OCI-LY7 (cell line): ENCODE measurements at regions not wholly inside any gene's neighbourhood (a gene's known extent, or its start where the extent isn't known, plus 50 kb on each side); places are given as distances from the start of the nearest gene placed in this dataset.

ENCODE experiments used
- BruUV-seq: library from RNA; stranded (reverse); fragments of 400-500 nt; replicated peaks from 2 replicates; lab custom pipeline; 2021; lab: Mats Ljungman, UMichigan
- CTCF ChIA-PET: fragments of 300-600 bp; sonication (Branson Sonifier 250); formaldehyde crosslinking; loops from one replicate; lab custom pipeline; 2022; ENCODE audit warnings: antibody characterized with exemption; ENCODE audit not compliant: unreplicated experiment; lab: Charles Lee
- POLR2A ChIA-PET: fragments of 300-600 bp; sonication (Branson Sonifier 250); formaldehyde crosslinking; loops from one replicate; lab custom pipeline; 2022; ENCODE audit warnings: antibody characterized with exemption; lab: Charles Lee
- DNase-seq: peaks from one replicate; pipeline ENCODE4 v3.0.0-alpha.2; 2015; ENCODE audit warnings: low spot score
- H2AFZ ChIP-seq: fragments of 200-600 bp; sonication (generic), shearing (Covaris generic); 2 replicates; pipeline ENCODE4 v1.6.1; 2014; ENCODE audit warnings: mild to moderate bottlenecking, antibody characterized with exemption, low read length, moderate library complexity
- H3K27ac ChIP-seq: fragments of 200-600 bp; sonication (generic); 2 replicates; pipeline ENCODE4 v1.5.1; 2014; ENCODE audit warnings: mixed run types, low read depth, mild to moderate bottlenecking, moderate library complexity, low read length, inconsistent platforms; ENCODE audit not compliant: poor library complexity, severe bottlenecking
- H3K36me3 ChIP-seq: fragments of 200-600 bp; sonication (generic); 2 replicates; pipeline ENCODE4 v1.6.1; 2014; ENCODE audit warnings: mild to moderate bottlenecking, antibody characterized with exemption, low read length, moderate library complexity, mixed read lengths; ENCODE audit not compliant: insufficient read depth
- H3K4me1 ChIP-seq: fragments of 200-600 bp; sonication (generic); 2 replicates; pipeline ENCODE4 v1.5.1; 2014; ENCODE audit warnings: mild to moderate bottlenecking, low read length; ENCODE audit not compliant: insufficient read depth, poor library complexity, severe bottlenecking
- H3K4me2 ChIP-seq: fragments of 200-600 bp; sonication (generic); 2 replicates; pipeline ENCODE4 v1.6.1; 2014; ENCODE audit warnings: mild to moderate bottlenecking, low read length
- H3K4me3 ChIP-seq: fragments of 200-600 bp; sonication (generic); 2 replicates; pipeline ENCODE4 v1.5.1; 2014; ENCODE audit warnings: mild to moderate bottlenecking, low read depth, low read length; ENCODE audit not compliant: poor library complexity, severe bottlenecking
- H3K79me2 ChIP-seq: fragments of 200-600 bp; sonication (generic); 2 replicates; pipeline ENCODE4 v1.6.1; 2016; ENCODE audit warnings: low read depth, mild to moderate bottlenecking, low read length, moderate library complexity, mixed read lengths; ENCODE audit not compliant: insufficient read depth
- H3K9me2 ChIP-seq: fragments of 200-600 bp; sonication (generic); 2 replicates; pipeline ENCODE4 v1.6.1; 2016; ENCODE audit warnings: mild to moderate bottlenecking, low read length, mixed read lengths; ENCODE audit not compliant: insufficient read depth
- H3K9me3 ChIP-seq: fragments of 200-600 bp; sonication (generic); 2 replicates; pipeline ENCODE4 v1.6.1; 2014; ENCODE audit warnings: mild to moderate bottlenecking, mixed run types, low read length, mixed read lengths
- H4K20me1 ChIP-seq: fragments of 200-600 bp; sonication (generic); 2 replicates; pipeline ENCODE4 v1.6.1; 2014; ENCODE audit warnings: mild to moderate bottlenecking, antibody characterized with exemption, low read length, moderate library complexity, mixed read lengths; ENCODE audit not compliant: insufficient read depth
- CTCF ChIP-seq: fragments of 200-600 bp; sonication (generic); conservative IDR thresholded peaks from 2 replicates; pipeline ENCODE4 v1.5.1; 2014; ENCODE audit warnings: mild to moderate bottlenecking, antibody characterized with exemption, low read length, moderate library complexity, mixed read lengths
- EZH2phosphoT487 ChIP-seq: fragments of 200-600 bp; sonication (generic); IDR thresholded peaks from 2 replicates; pipeline ENCODE4 v1.6.1; 2018; ENCODE audit warnings: low read depth, borderline replicate concordance, mild to moderate bottlenecking, mixed run types, antibody characterized with exemption, low read length, moderate library complexity, mixed read lengths
- intact Hi-C: fragments of 100-400 bp; cut with micrococcal nuclease; formaldehyde crosslinking; loops from one replicate; pipeline ENCODE4 v1.10.0; 2022; ENCODE audit not compliant: unreplicated experiment

DNA sequence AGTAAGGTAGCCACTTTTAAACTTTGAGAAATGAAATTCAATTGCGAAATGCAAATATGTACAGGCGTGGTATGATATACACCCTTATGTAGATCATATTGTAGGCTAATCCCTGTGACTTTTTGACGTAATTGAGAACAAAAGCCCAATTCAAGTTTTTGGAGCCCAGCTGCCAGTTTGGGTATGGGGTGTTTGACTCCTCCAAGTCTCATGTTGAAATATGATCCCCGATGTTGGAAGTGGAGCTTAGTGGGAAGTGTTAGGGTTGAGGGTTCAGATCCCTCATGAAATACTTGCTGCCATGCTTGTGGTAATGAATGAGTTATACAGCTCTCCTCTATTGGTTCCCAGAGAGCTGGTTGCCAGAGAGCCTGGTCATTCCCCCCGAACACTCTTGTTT is 1666.8 kb downstream of the SUCLG1 start:
- POLR2A ChIA-PET, result no interaction called here
- Histone ChIP-seq H3K27ac (no peak overlapping the region), H3K4me1 (no peaks in the 10 kb centered on the region), H3K4me3 (no peak overlapping the region), H3K79me2 (no peaks in the 10 kb centered on the region), H4K20me1 (no peaks in the 10 kb centered on the region), H3K36me3 (no peaks in the 10 kb centered on the region), H3K9me3 (0 out of 2 replicates have a peak, but pooled peaks cover 5% of the 10 kb centered on the region), H2AFZ (no peak overlapping the region), H3K9me2 (no peaks in the 10 kb centered on the region), H3K4me2 (no peak overlapping the region)
- no peak for TF ChIP-seq EZH2phosphoT487
- TF ChIP-seq CTCF, result no peak
- BruUV-seq, result no TSS peak
- intact Hi-C loops, result no loop called here
- CTCF ChIA-PET, result no interaction called here
- DNase-seq, result no peak

DNA sequence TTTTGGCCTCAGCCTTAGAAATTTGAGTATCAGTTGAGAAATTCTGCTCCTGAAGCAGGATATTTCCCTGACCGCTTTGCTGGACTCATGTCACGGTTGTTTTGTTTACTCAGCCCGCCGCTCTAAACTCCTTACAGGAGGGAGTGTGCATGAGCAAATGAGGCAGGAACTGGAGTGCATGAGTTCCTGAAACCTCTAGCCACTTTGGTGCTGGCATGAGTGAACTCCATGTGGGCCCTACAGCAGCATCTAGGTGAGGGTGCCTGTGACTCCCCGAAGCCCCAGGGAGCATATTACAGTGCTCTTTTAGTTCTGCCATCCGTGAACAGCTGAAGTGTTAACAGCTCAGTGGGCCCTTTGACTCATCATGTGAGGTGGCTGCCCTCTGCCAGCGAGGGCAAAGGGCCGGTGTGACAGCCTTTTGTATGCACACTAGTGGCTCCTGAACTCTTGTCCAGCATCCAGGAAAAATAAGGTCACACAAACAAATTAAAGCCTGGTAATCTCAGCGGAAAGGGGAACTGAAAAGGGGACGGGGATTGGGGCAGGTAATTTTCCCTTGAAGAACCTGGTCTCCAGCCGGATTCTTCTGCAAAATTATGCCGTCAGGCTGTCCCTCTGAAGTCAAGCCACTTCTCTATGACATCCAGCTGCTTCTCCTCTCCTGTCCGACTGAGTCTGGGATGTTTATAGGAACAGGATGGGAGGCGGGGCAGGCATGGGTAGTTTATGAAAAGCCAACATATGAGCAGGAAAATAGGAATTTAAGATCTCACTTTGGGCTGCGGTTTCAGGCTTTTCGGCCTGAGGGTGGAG is 1668.7 kb downstream of the SUCLG1 start:
- no peak overlapping the region for H3K4me2 ChIP-seq
- TF ChIP-seq CTCF, result no peak
- no peak for TF ChIP-seq EZH2phosphoT487

DNA sequence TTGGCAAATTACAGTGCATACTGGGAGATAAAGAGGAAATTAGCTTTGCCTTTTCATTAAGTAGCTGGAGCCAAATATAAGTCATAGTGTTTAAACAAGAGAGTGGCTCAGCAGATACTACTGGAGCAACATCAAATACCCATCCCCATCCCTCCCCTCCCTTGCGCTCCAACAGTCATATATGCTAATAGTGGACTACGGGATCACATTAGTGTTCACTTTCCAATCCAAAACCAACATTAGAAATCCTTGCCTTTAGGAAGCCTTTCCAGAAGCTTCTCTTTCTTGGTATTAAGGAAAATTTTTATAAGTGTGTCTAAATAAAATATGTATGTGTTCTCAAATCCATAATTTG is 1669.3 kb downstream of the SUCLG1 start:
- H3K9me3 ChIP-seq, result no peaks in the 10 kb centered on the region
- no peak overlapping the region for H3K4me2 ChIP-seq
- H3K36me3 ChIP-seq, result no peaks in the 10 kb centered on the region
- TF ChIP-seq CTCF (no peak), EZH2phosphoT487 (no peak)
- H3K9me2 ChIP-seq, result no peaks in the 10 kb centered on the region
- H4K20me1 ChIP-seq, result no peaks in the 10 kb centered on the region
- CTCF ChIA-PET, result no interaction called here
- no peak for DNase-seq
- no peak overlapping the region for H2AFZ ChIP-seq
- H3K27ac ChIP-seq, result no peak overlapping the region
- no peaks in the 10 kb centered on the region for H3K4me1 ChIP-seq
- POLR2A ChIA-PET, result interaction anchor here (0.8 kb wide), 1 partner anchor 11 kb away, joined by 3 read pairs; no protein-coding TSS in a partner anchor
- intact Hi-C loops, result no loop called here
- H3K4me3 ChIP-seq, result no peak overlapping the region
- no TSS peak for BruUV-seq
- H3K79me2 ChIP-seq, result no peaks in the 10 kb centered on the region

More for the DNA sequence above, 1668.7 kb downstream of the SUCLG1 start:
- H3K4me3 ChIP-seq, result no peak overlapping the region
- H3K36me3 ChIP-seq, result no peaks in the 10 kb centered on the region
- H4K20me1 ChIP-seq, result no peaks in the 10 kb centered on the region
- H3K9me3 ChIP-seq, result no peaks in the 10 kb centered on the region
- DNase-seq, result no peak
- no peaks in the 10 kb centered on the region for H3K9me2 ChIP-seq
- no peak overlapping the region for H2AFZ ChIP-seq
- intact Hi-C loops, result no loop called here
- POLR2A ChIA-PET, result interaction anchor here (0.6 kb wide), 1 partner anchor 52 kb away, joined by 3 read pairs; no protein-coding TSS in a partner anchor
- no TSS peak for BruUV-seq
- H3K79me2 ChIP-seq, result no peaks in the 10 kb centered on the region
- no peaks in the 10 kb centered on the region for H3K4me1 ChIP-seq
- H3K27ac ChIP-seq, result no peak overlapping the region
- CTCF ChIA-PET, result no interaction called here
